Keratinocyte (primary cell): ENCODE measurements at regions not wholly inside any gene's neighbourhood (a gene's known extent, or its start where the extent isn't known, plus 50 kb on each side); places are given as distances from the start of the nearest gene placed in this dataset.
"Not testable (repeated sequence)": the region's sequence is repeated elsewhere in the genome, so short reads cannot be mapped to it uniquely, and the experiment has no call there.

Experiments
- DNase-seq: peaks from one replicate; pipeline ENCODE4 v3.0.0-alpha.2; 2011; ENCODE audit warnings: low read depth, missing footprints, low spot score
- FAIRE-seq: peaks from 2 replicates; lab custom pipeline; 2011; peaks lifted over from hg19 to GRCh38; lab: Jason Lieb, UNC
- H2AFZ ChIP-seq: 2 replicates; pipeline ENCODE4 v1.6.0; 2012; ENCODE audit warnings: low read length, control low read depth, inconsistent platforms; ENCODE audit not compliant: control insufficient read depth
- H3K27ac ChIP-seq: 2 replicates; pipeline ENCODE4 v1.5.1; 2011; ENCODE audit warnings: low read length; ENCODE audit not compliant: control insufficient read depth, insufficient read depth
- H3K27me3 ChIP-seq: 3 replicates; pipeline ENCODE4 v1.6.0; 2011; ENCODE audit warnings: low read length; ENCODE audit not compliant: control insufficient read depth, insufficient read depth; ENCODE audit errors: extremely low read depth
- H3K36me3 ChIP-seq, 2 experiments: 2 replicates in 1 of 2; 3 replicates in 1 of 2; pipeline ENCODE4 v1.5.1; 2011; ENCODE audit warnings: low read length in 2 of 2, mild to moderate bottlenecking in 1 of 2; ENCODE audit not compliant: control insufficient read depth in 2 of 2, insufficient read depth in 2 of 2; ENCODE audit errors: extremely low read depth in 1 of 2
- H3K4me1 ChIP-seq: 3 replicates; pipeline ENCODE4 v1.5.1; 2011; ENCODE audit warnings: low read length; ENCODE audit not compliant: control insufficient read depth, insufficient read depth; ENCODE audit errors: extremely low read depth
- H3K4me2 ChIP-seq: 3 replicates; pipeline ENCODE4 v1.6.0; 2011; ENCODE audit warnings: low read depth, low read length; ENCODE audit not compliant: control insufficient read depth, insufficient read depth; ENCODE audit errors: extremely low read depth
- H3K4me3 ChIP-seq, 3 experiments: fragments of 200-600 bp in 1 of 3; sonication (generic) in 1 of 3; 2 replicates in 2 of 3; 3 replicates in 1 of 3; pipeline ENCODE4 v1.5.1; 2011 to 2016; ENCODE audit warnings: low read length in 3 of 3, mild to moderate bottlenecking in 3 of 3, control low read depth in 2 of 3, inconsistent platforms in 1 of 3, low read depth in 1 of 3, mixed read lengths in 1 of 3, mixed run types in 1 of 3, moderate library complexity in 1 of 3; ENCODE audit not compliant: control insufficient read depth in 2 of 3, insufficient read depth in 2 of 3; ENCODE audit errors: extremely low read depth in 1 of 3
- H3K79me2 ChIP-seq: 2 replicates; pipeline ENCODE4 v1.6.0; 2012; ENCODE audit warnings: low read length; ENCODE audit not compliant: control insufficient read depth, insufficient read depth
- H3K9ac ChIP-seq: 3 replicates; pipeline ENCODE4 v1.6.0; 2011; ENCODE audit warnings: low read length; ENCODE audit not compliant: control insufficient read depth, insufficient read depth; ENCODE audit errors: extremely low read depth
- H3K9me1 ChIP-seq: 3 replicates; pipeline ENCODE4 v1.6.0; 2011; ENCODE audit warnings: low read length; ENCODE audit not compliant: control insufficient read depth, insufficient read depth; ENCODE audit errors: extremely low read depth
- H3K9me3 ChIP-seq: 2 replicates; pipeline ENCODE4 v1.5.1; 2012; ENCODE audit warnings: low read depth, low read length; ENCODE audit not compliant: control insufficient read depth
- H4K20me1 ChIP-seq: 3 replicates; pipeline ENCODE4 v1.6.0; 2011; ENCODE audit warnings: low read length; ENCODE audit not compliant: control insufficient read depth, insufficient read depth; ENCODE audit errors: extremely low read depth
- CTCF ChIP-seq, 3 experiments: IDR thresholded peaks in 1 of 3; conservative IDR thresholded peaks in 1 of 3; optimal IDR thresholded peaks in 1 of 3; 2 replicates in 2 of 3; 3 replicates in 1 of 3; pipeline versions ENCODE3 to v1.5.1; 2011; ENCODE audit warnings: low read length in 3 of 3, mild to moderate bottlenecking in 3 of 3, moderate library complexity in 2 of 3, control low read depth in 1 of 3, inconsistent platforms in 1 of 3; ENCODE audit not compliant: insufficient read depth in 2 of 3; ENCODE audit errors: extremely low read depth in 1 of 3
- EZH2 ChIP-seq: IDR thresholded peaks from one replicate; pipeline ENCODE4 v1.6.1; 2012; ENCODE audit warnings: inconsistent platforms, mild to moderate bottlenecking, low read length, moderate library complexity
- dilution Hi-C: fragments of 300-500 bp; cut with MboI; formaldehyde crosslinking; loops from one replicate; pipeline ENCODE4 v1.7.0; 2020; ENCODE audit warnings: low sequenced_read_pairs; ENCODE audit not compliant: extremely low pct_ligation_motif_present

- H3K79me2 ChIP-seq = no peaks in the 10 kb centered on the region
- TF ChIP-seq EZH2 (no peak), CTCF (optimal IDR thresholded peaks at IDR 0.05 in 1 of 3, IDR thresholded peaks at IDR 0.05 in 1 of 3, conservative IDR thresholded peaks at IDR 0.05 in 1 of 3; ENCODE audit: extremely low read depth in 1 of 3, insufficient read depth in 2 of 3, low read length in 3 of 3) (no peak)
- H3K4me2 ChIP-seq = no peak overlapping the region
- no peaks in the 10 kb centered on the region for H3K9me1 ChIP-seq
- no peaks in the 10 kb centered on the region for H3K9me3 ChIP-seq
- H3K36me3 ChIP-seq = no peaks in the 10 kb centered on the region
- H3K27ac ChIP-seq = no peak overlapping the region
- FAIRE-seq (no peak), DNase-seq (no peak)
- no peak overlapping the region for H2AFZ ChIP-seq
- H3K4me3 ChIP-seq = no peak overlapping the region
- no peaks in the 10 kb centered on the region for H3K4me1 ChIP-seq
- no peaks in the 10 kb centered on the region for H3K27me3 ChIP-seq
- dilution Hi-C loops = no loop called here
- no peak overlapping the region for H3K9ac ChIP-seq
- H4K20me1 ChIP-seq = no peaks in the 10 kb centered on the region
Observed at GRCh38 chr13:59281453-59281852, 882.3 kb downstream of the DIAPH3 start.

GRCh38 chr13:59292240-59292639 lies 871.5 kb downstream of the DIAPH3 start:
- DNase-seq, H3K9me1 ChIP-seq, H2AFZ ChIP-seq, H3K4me3 ChIP-seq, H3K9me3 ChIP-seq, H3K36me3 ChIP-seq, dilution Hi-C loops, H3K4me2 ChIP-seq, FAIRE-seq, H4K20me1 ChIP-seq, H3K9ac ChIP-seq, H3K79me2 ChIP-seq, H3K27me3 ChIP-seq, H3K4me1 ChIP-seq, H3K27ac ChIP-seq: not testable (repeated sequence)

DNA sequence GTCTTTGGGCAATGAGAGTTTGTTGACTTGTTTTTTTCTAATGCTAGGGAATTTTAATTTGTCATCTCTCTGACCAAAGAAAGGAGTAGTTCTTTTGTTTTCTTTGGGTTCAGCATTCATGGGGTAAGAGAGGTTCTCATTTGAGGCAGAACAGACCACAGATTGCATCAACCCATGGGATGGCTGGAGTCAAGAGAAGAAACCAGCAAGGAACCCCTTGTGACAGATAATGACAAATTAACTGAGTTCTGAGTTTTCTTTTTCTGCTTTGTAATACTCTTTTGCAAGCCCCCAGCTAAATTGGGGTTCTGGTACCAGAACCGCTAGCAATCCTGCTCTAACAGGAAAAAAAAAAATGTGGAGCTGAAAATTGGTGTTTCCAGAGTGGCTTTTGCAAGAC lies 864.1 kb downstream of the DIAPH3 start:
- no peaks in the 10 kb centered on the region for H3K9me3 ChIP-seq
- no peaks in the 10 kb centered on the region for H3K79me2 ChIP-seq
- no peak overlapping the region for H3K4me2 ChIP-seq
- FAIRE-seq (no peak), DNase-seq (no peak)
- dilution Hi-C loops = no loop called here
- no peak overlapping the region for H3K27ac ChIP-seq
- H3K4me1 ChIP-seq = no peaks in the 10 kb centered on the region
- H3K9me1 ChIP-seq = no peaks in the 10 kb centered on the region
- H4K20me1 ChIP-seq = no peaks in the 10 kb centered on the region
- no peaks in the 10 kb centered on the region for H3K27me3 ChIP-seq
- H3K9ac ChIP-seq = no peak overlapping the region
- no peaks in the 10 kb centered on the region for H3K36me3 ChIP-seq
- H2AFZ ChIP-seq = no peak overlapping the region
- TF ChIP-seq CTCF (optimal IDR thresholded peaks at IDR 0.05 in 1 of 3, IDR thresholded peaks at IDR 0.05 in 1 of 3, conservative IDR thresholded peaks at IDR 0.05 in 1 of 3; ENCODE audit: extremely low read depth in 1 of 3, insufficient read depth in 2 of 3, low read length in 3 of 3) = no peak
- TF ChIP-seq EZH2 = no peak
- H3K4me3 ChIP-seq = no peak overlapping the region
